ENCODE measurements at regions not wholly inside any gene's neighbourhood (a gene's known extent, or its start where the extent isn't known, plus 50 kb on each side); places are given as distances from the start of the nearest gene placed in this dataset.

- DNase-seq (peak in 1 of 5 donors; percentile 16), ATAC-seq (peak in 2 of 4 donors; percentile 26 to 79)
- no peak for TF ChIP-seq POLR2A (IDR thresholded peaks at IDR 0.05)
- no peak for TF ChIP-seq CTCF (IDR thresholded peaks at IDR 0.05)
- WGBS, 4 donors = 30 to 43% (median 36%) methylated on average over 4 of the region's 4 CpGs
- intact Hi-C loops (cut with DNase I) = loop anchor here in 2 of 10 donors (10.0 kb wide), 1 partner anchor 51 kb away; no protein-coding TSS in a partner anchor
- peaks cover 2 to 19% (median 9%) of the 10 kb centered on the region in 12 donors for H3K4me1 ChIP-seq
- H3K27me3 ChIP-seq = no peaks in the 10 kb centered on the region
- H3K36me3 ChIP-seq = no peaks in the 10 kb centered on the region
- H3K9me3 ChIP-seq = no peaks in the 10 kb centered on the region
- peak overlapping the region in 7 of 12 donors; percentile 2 to 78 (median 13) for H3K27ac ChIP-seq
- peak overlapping the region in 2 of 12 donors; percentile 12 to 19 for H3K4me3 ChIP-seq
Measured at GRCh38 chr13:80083853-80084676, 256.9 kb downstream of the SPRY2 start.

- TF ChIP-seq POLR2A (IDR thresholded peaks at IDR 0.05) (no peak), CTCF (IDR thresholded peaks at IDR 0.05) (no peak)
- Histone ChIP-seq H3K4me3 (peak overlapping the region in 2 of 12 donors; percentile 12 to 19), H3K36me3 (no peaks in the 10 kb centered on the region), H3K4me1 (peaks cover 2 to 19% (median 9%) of the 10 kb centered on the region in 12 donors), H3K9me3 (no peaks in the 10 kb centered on the region), H3K27ac (peak overlapping the region in 7 of 12 donors; percentile 2 to 78 (median 13)), H3K27me3 (no peaks in the 10 kb centered on the region)
- DNase-seq = no peak
- intact Hi-C loops (cut with DNase I) = loop anchor here in 2 of 10 donors (10.0 kb wide), 1 partner anchor 52 kb away; no protein-coding TSS in a partner anchor
- WGBS, 4 donors = 31 to 47% (median 32%) methylated on average over 6 of the region's 6 CpGs
- peak in 2 of 4 donors; percentile 30 to 40 for ATAC-seq
Measured at GRCh38 chr13:80083081-80083852, 257.7 kb downstream of the SPRY2 start.

- Histone ChIP-seq H3K9me3 (no peaks in the 10 kb centered on the region), H3K27me3 (no peaks in the 10 kb centered on the region), H3K4me3 (no peak overlapping the region), H3K36me3 (no peaks in the 10 kb centered on the region), H3K27ac (peak overlapping the region in 1 of 12 donors; percentile 78), H3K4me1 (peaks cover 2 to 19% (median 9%) of the 10 kb centered on the region in 12 donors)
- ATAC-seq (no peak), DNase-seq (no peak)
- intact Hi-C loops (cut with DNase I) = loop anchor here in 2 of 10 donors (10.0 kb wide), 1 partner anchor 52 kb away; no protein-coding TSS in a partner anchor
- TF ChIP-seq POLR2A (IDR thresholded peaks at IDR 0.05) (no peak), CTCF (IDR thresholded peaks at IDR 0.05) (no peak)
Measured at GRCh38 chr13:80082396-80083080, 258.4 kb downstream of the SPRY2 start.

Data from heart left ventricle (tissue), 16 donors.